ENCODE measurements at regions not wholly inside any gene's neighbourhood (a gene's known extent, or its start where the extent isn't known, plus 50 kb on each side); places are given as distances from the start of the nearest gene placed in this dataset.
"Not testable (repeated sequence)": the region's sequence is repeated elsewhere in the genome, so short reads cannot be mapped to it uniquely, and the experiment has no call there.

DNA sequence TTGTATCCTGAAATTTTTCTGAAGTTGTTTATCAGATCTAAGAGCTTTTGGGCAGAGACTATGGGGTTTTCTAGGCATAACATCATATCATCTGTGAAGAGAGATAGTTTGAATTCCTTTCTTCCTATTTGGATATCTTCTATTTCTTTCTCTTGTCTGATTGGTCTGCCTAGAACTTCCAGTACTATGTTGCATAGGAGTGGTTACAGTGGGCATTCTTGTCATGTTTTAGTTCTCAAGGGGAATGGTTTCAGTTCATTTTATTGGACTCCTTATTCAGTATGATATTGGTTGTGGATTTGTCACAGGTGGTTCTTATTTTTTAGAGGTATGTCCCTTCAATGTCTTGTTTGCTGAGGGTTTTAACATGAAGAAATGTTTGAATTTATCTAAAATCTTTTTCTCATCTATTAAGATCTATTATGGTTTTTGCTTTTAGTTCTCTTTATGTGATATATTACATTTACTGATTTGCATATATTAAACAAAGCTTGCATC is 286.6 kb upstream of the C1QTNF3 start:
- not testable (repeated sequence) for DNase-seq

DNA sequence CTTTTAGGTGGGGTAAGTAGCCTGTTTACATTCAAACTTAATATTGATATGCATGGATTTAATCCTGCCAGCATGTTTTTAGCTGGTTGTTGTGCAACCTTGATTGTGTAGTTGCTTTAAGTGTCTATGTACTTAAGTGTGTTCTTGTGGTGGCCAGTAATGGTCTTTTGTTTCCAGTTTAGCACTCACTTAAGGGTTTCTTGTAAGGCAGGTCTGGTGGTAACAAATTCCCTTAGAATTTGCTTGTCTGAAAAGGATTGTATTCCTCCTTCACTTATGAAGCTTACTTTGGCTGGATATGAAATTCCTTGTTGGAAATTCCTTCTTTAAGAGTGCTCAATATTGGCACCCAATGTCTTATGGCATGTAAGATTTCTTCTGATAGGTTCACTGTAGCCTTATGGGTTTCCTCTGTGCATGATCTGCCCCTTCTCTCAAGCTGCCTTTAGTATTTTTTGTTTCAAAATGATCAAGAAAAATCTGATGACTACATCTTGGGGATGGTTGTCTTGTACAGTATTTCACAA is 289.0 kb upstream of the C1QTNF3 start:
- not testable (repeated sequence) for DNase-seq

DNA sequence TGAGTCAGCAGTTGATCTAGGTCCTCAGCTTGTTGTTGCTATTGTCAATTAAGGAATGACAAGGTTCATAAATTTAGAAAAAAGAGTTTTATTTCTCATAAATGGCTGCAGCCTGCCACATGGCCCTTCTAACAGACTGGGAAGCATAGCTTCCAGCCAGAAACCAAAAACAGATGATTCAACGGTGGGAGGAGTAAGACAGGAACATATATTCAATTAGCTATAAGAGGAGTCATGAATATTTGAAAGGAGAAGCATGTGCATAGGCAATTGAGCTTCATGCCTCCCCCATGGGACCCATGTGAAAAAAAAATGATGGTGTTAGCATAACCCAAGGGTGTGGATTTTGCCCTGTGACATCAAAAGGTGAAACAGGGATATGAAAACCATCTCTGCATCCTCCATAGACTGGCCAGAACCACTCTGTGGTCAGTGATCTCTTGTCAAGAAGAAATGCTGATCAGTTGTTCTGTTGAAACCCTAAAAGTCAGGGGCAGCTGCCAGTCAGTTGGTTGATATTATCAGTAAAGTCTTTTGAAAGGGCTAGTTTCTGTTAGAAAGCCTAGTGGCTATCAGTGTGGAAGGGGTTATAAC is 296.5 kb upstream of the C1QTNF3 start:
- not testable (repeated sequence) for DNase-seq

DNA sequence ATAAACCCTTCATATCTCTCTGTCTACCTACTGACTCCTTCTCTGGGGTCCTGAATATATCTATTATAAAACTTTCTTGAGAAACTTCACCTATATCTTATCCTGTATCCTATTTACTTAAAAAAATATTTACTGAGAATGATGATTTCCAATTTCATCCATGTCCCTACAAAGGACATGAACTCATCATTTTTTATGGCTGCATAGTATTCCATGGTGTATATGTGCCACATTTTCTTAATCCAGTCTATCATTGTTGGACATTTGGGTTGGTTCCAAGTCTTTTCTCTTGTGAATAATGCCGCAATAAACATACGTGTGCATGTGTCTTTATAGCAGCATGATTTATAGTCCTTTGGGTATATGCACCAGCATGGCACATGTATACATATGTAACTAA is 301.7 kb upstream of the RAI14 start:
- DNase-seq: not testable (repeated sequence)

DNA sequence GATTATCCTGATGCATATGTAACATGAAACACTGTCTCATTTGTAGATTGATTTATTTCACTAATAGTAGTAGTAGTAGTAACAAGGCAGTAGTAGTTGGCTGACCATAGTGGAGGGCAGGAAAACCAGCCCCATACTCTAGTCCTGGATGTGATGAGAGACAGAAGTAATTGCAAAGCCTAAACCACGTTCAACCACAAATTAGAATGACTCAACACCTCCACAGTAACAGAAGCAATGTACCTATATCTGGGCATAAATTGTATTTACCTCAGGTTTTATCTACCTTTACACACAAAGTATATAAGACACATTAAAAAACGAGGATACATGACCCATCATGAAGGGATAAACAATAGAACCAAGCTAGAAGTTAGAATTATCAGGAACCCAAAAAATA is 284.7 kb upstream of the RAI14 start:
- not testable (repeated sequence) for DNase-seq

DNA sequence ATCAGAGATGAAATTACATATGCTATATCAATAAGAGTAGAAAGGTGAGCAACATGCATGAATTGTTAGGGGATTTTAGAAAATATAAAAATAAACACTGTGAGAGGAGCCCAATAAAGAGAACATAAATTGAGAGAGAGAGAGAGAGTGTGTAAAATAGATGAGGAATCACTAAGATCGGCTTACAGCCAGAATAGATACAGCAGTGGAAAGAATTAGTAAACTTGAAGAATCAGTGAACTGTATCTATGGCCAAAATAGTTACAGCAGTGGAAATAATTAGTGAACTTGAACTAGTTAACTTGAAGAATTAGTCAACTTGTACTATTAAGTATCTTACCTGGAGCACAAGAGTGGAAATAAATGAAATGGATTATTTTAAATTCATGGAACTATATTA is 284.3 kb upstream of the RAI14 start:
- not testable (repeated sequence) for DNase-seq

DNA sequence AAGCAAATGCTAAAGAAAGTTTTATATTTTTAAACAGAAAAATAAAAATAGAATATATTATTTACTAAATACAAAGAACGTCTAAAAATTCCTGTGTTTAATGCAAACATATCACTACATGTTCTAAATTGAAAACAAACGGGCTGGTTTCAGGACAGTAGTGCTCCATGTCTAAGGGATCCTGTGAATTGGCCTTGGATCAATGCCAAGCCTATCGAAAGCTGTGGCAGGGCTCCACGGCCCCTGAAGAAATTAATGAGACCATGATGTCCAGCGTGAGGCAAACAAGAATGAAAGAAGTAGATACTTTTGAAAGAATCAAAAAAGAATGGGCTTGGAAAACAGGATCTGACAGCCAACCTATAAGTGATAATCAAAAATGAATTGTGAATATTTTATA is 283.4 kb upstream of the RAI14 start:
- not testable (repeated sequence) for DNase-seq

DNA sequence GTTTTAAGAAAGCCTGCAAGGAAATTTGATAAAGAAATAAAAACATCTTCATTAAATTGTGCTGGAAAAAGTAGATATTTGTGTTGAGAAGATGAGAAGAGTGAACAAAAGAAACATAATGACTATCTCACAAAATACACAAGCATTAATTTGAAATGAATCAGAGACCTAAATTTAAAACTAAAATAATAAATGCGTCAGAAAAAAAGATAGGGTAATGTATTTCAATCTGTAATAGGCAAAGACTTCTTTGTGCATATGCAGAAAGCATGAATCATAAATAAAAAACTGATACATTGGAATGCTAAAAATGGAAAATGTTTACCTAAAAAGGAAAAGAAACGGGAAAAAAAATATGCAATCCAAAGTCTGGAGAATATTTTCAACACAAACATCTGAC is 278.5 kb upstream of the RAI14 start:
- not testable (repeated sequence) for DNase-seq

DNA sequence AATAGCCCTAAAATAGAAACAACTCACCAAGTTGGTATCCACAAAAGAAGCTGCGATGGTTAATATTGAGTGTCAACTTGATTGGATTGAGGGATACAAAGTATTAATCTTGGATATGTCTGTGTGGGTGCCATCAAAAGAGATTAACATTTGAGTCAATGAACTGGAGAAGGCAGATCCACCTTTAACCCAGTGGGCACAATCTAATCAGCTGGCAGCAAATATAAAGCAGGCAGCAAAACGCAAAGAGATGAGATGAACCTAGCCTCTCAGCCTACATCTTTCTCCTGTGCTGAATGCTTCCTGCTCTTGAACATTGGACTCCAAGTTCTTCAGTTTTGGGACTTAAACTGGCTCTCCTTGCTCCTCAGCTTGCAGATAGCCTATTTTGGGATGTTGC is 277.6 kb upstream of the RAI14 start:
- DNase-seq: not testable (repeated sequence)

DNA sequence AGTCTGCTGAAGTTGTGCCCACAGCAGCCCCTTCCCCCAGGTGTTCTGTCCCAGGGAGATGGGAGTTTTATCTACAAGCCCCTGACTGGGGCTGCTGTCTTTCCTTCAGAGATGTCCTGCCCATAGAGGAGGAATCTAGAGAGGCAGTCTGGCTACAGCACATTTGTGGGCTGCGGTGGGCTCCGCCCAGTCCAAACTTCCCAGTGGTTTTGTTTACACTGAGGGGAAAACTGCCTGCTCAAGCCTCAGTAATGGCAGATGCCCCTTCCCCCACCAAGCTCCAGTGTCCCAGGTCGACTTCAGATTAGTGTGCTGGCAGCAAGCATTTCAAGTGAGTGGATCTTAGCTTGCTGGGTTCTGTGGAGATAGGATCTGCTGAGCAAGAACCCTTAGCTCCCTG is 267.4 kb upstream of the RAI14 start:
- not testable (repeated sequence) for DNase-seq

DNA sequence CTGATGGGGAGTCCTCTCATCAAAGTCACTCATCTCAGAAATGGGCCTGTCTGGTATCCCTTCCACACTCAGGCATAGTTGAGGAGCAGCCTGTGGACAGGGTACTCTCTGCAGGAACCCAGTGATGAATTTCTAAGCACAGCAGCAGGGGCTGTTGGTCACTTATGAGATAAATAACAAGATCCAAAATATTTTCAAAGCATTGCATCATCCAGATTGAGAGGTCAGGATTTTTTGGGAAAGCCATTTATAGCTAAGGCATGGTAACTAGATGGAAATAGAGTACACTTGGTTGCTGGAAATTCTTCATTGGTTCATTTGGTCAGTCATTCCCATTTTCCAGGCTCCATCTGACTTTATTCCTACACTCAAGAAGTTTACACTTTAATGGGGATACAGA is 246.8 kb upstream of the RAI14 start:
- DNase-seq: no peak

DNA sequence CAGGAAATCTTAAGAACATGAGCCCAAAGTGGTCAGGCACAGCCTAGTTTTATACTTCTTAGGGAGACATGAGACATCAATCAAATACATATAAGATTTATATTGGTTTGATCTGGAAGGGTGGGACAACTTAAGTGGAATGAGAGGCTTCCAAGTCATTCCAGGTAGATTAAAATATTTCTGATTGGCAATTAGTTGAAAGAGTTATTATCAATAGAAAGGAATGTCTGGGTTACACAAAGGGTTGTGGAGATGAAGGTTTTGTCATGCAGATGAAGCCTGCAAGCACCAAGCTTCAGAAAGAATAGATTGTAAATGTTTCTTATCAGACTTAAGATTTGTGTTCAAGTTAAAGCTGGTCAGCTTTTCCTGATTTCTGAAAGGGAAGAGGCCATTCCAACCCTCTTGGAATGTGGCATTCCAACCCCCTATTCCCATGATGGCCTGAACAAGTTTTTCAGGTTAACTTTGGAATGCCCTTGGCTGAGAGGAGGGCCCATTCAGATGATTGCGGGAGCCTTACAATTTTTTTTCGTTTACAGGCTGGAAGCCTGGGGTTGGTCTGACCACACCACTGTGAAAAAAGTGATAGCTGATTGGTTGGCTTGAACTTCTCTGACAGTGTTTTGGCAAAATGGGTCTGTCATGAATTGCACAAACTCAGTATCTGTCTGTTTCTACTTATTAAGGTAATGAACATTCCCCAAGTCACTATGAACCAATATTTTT is 245.6 kb upstream of the RAI14 start:
- no peak for DNase-seq

DNA sequence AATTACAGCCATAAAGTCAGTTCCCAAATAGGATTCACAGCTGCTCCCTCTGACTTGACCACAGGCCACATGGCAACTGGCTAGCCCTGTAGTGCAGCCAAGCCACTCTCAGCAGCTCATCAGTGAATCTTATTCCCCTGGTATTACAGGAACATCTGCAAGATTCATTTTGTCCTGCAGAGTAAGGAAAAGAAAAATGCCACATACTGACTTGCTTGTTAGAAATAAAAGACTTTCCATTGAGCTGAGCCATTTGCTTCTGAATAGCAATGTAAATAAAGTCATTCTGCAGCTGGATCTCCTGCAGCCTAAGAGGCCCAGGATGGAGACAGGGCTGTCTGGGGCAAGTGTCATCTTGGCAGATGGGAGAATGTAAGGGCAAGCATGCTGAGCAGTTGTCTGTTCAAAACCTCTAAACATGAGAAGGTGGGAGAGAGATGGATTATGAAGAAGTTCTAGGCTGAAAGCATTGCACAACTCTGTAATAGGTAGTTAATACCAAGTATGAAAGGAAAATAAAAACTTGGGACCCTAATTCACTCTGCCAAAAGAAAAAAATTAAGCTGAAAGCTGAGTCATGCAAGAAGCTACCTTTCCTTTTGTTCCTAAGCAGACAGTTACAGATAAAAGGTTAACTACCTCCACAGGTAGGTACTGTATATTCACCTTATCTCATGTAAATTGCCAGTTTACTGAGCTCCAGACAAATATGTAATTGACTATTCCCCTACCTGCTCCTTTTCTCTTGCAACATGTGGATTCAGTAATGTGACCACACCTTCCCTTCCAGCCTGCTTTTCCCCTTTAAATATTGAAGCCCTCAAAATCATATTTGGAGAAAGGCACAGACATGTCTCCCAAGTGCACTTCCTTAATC is 244.4 kb upstream of the RAI14 start:
- DNase-seq: no peak

DNA sequence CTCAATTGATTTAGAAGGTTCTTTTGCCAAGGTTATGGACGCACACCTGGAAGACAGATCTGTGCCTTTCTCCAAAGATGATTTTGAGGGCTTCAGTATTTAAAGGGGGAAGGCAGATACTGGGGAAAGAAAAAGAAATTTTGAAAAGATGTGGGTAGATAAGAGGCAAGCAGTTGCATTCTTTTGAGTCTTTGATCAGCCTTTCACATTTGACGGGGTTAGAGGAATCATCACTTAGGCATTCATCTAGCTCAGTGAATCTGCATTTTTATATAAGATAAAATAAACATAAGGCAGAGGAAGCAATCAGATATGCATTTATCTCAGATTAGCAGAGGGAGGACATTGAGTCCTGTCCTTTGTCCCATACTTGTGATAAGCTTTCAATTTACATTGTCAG is 243.4 kb upstream of the RAI14 start:
- DNase-seq: no peak

DNA sequence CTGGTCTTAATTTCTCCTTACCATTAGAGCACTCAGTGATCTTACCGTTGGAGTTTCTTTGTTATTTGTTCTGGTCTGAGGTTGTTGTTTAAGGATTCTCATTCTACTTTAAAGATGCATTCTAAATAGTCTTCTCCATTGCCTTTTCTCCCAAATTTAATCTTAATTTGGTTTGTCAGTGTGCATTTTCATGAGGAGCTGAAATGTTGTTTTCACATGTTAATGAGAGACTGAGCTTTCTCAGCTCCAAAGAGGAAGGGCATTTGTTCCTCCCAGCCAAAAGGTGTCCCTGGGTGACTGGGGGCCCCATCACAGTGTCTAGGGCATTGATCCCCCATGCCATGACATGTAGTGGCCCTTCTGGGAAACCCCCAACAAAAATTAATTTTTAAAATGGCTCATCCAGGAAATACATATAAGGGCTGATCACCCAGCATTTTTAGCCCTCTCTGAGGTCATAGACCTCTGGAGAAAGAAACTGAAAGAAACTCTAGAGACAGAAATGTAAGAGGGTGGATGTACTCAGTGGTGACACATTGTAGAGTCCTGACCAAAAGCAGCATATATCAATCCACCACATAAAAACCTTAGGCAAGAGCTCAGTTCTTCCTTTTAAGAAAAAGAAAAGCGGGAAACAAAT is 240.4 kb upstream of the RAI14 start:
- no peak for DNase-seq

DNA sequence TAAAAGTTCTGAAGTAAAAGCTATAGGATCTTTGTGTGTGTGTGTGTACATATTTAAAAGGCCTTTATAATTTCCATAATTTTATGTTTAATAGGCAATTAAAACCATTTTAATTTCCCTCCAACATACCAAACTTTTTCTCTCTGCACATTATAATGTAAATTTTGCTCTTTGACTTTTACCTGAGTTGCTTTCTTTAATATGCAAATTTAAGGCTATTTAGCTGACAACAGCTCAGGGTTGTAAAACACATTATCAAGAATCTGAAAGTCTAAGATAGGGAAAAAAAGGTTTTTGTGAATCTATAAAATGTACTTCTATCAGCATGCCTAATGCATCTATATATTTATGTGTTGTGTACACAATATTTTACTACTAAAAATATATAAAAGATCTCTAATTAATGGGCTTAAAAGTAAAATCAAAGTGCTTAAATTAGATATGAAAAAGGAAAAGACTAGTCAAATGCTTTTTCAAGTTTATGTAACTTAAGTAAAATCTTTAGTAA is 239.6 kb upstream of the RAI14 start:
- no peak for DNase-seq

DNA sequence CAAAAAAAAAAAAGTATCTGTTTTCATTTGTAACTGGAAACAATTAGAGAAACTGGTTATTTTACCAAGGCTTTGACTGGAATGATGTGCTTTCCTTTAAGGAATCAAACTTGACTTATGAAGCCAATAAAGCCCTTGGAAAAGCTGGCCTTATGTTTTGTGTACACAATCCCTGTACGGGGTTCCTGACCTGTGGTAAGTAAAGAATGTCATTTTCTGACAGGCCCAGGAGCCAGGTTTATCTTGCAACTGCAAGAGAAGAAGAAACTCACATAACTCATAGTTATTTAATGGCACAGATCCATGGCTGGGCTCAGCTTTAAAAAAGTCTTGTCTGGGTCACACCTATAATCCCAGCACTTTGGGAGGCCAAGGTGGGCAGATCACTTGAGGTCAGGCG is 235.9 kb upstream of the RAI14 start:
- DNase-seq: not testable (repeated sequence)

DNA sequence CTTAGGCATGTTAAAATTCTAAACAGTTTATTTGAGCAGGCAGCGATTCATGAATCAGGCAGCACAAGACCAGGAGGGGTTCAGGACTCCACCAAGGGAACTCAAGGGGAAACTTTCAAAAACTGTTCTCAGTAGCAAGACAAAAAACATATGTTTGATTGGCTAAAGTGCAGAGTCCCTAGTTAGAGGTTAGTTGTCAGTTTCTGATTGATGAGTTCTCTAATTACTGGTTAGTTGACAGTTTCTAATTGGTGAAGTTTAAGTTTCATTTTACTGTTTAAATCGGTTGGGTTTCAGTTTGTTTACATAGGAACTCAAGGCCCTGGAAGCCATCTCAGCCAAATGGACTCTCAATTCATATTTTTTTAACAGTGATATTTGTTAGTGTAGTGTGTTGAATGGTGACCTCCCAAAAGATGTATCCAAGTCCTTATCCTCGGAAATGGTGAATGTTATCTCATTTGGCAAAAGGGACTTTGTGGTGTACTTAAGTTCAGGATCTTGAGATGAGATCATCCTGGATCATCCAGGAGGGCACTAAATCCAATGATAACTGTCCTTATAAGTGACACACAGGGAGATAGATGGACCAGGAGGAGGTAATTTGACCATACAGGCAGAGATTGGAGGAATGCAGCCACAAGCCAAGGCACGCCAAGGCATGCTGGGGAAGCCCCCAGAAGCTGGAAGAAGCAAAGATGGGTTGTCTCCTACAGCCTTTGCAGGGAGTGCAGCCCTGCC is 219.2 kb upstream of the RAI14 start:
- DNase-seq: no peak

DNA sequence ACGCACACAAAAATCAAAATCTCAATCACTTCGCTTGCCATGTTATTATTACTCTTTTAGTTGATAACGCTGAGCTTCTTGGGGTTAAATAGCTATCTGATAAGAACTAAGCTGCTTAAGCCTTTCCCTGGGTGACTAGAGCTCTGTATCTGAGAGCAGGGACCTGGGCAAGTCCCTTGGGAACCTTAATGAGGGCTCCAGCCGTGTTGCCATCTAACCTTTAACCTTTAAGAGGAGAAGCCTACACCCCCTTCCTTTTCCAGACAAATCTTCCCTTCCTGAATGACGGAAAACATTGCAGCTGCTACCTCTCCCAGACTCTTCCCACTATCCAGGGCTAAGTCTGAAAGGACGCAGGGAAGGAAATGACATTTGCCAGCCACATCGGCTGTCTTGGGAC is 216.5 kb upstream of the RAI14 start:
- DNase-seq: no peak

DNA sequence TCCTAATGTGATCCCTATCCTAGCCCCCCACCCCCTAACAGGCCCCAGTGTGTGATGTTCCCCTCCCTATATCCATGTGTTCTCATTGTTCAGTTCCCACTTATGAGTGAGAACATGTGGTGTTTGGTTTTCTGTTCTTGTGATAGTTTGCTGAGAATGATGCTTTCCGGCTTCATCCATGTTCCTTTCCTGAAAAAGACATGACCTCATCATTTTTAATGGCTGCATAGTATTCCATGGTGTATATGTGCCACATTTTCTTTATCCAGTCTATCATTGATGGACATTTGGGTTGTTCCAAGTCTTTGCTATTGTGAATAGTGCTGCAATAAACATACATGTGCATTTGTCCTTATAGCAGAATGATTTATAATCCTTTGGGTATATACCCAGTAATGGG is 214.4 kb upstream of the RAI14 start:
- DNase-seq: not testable (repeated sequence)

DNA sequence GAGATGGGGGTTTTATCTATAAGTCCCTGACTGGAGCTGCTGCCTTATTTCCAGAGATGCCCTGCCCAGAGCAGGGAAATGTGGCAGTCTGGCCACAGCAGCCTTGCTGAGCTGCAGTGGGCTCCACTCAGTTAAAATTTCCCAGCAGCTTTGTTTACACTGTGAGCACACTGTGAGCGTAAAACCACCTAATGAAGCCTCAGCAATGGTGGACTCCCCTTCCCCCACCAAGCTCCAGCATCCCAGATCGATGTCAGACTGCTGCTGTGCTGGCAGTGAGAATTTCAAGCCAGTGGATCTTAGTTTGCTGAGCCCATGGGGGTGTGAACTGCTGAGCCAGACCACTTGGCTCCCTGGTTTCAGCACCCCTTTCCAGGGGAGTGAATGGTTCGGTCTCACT is 208.7 kb upstream of the RAI14 start:
- no peak for DNase-seq

DNA sequence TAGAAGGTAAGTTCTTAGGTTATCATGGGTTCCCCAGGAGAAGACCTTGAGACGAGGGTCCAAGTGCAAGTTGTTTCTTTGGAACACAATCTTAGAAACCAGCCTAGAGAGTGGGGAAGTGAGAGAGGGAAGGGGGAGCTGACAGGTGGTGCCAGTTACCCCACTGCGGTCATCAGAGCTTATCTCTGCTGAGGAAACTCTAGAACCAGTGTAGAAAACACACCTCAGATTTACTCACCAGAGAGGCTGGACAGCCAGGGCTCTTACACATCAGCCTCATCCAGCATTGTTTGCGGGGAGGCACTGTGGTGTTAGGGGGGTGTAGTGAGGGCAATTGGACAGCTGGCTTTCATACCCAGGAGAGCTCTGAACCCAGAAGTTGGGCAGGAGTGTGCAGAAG is 206.5 kb upstream of the RAI14 start:
- DNase-seq: no peak
